HUDEP-2 (cell line): ENCODE measurements at regions not wholly inside any gene's neighbourhood (a gene's known extent, or its start where the extent isn't known, plus 50 kb on each side); places are given as distances from the start of the nearest gene placed in this dataset.

ENCODE experiments used
- DNase-seq, 76 experiments: peaks; one replicate each; lab custom pipeline; 2025; ENCODE audit not compliant: unreplicated experiment in 76 of 76; lab: John Stamatoyannopoulos, UW

DNA sequence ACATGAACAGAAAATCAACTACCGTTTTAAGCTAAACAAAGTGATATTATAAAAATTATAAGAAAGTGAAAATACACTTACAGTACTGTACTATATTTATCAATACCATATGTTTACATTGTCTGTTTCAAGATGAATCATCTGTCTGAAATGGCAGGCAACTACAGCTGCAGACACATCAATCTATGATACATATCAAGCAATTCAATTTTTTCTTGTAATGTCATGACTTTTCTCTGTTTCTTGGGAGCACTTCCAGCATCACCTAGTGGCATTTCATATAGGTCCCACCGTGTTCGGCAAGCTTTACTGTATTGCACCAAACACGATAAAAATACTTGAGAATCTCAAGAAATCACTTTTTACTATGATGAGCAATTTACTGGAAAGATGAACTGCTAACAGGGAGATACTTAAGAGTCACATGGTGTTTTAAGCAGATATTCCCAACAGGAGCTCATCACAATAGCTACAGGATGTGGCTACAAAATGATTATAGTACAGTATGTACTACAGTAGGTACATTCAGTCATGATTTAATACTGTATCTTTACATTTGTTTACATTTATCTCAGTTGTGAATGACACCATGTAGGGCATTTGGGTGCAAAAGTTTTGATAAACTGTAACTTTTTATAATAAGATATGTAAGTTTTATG lies 207.4 kb downstream of the ADAM29 start:
- no peak for DNase-seq

GRCh38 chr4:175127314-175127713 lies 209.2 kb downstream of the ADAM29 start:
- DNase-seq = no peak

DNA sequence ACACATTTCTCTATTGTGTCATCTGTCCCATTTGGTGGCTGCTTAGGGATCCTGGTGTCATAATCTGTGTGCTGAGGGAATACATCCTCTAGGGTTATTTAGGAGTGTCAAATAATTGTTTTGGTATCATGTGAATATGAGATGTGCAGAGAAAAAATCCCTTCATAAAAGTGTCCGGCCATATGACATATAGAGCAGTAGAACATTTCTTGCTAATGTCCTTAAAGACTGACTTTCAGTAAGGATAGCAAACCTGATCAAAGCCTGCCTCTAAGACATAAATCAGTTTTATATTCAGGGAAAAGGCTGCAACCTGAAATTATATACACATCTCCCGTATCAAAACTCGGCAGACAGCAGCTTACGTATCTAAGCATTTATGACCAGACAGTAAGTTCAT lies 211.6 kb downstream of the ADAM29 start:
- DNase-seq = no peak

DNA sequence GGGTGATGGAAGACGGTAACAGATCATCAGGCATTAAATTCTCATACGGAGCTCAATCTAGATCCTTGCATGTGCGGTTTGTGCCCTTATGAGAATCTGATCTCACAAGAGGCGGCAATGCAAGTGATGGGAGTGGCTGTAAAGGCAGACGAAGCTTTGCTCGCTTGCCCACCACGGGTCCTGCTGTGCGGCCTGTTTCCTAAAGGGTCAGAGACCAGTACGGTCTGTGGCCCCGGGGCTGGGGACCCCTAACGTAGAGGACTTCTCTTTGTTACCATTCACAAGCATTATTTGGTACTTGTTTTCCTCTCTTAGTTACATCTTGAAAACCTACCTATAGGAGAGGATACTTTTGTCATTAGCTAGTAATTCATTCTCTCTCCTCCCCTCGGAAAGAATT lies 221.0 kb downstream of the ADAM29 start:
- no peak for DNase-seq

GRCh38 chr4:175143116-175143515 lies 225.0 kb downstream of the ADAM29 start:
- DNase-seq = no peak

GRCh38 chr4:175146799-175147198 lies 228.6 kb downstream of the ADAM29 start:
- no peak for DNase-seq

DNA sequence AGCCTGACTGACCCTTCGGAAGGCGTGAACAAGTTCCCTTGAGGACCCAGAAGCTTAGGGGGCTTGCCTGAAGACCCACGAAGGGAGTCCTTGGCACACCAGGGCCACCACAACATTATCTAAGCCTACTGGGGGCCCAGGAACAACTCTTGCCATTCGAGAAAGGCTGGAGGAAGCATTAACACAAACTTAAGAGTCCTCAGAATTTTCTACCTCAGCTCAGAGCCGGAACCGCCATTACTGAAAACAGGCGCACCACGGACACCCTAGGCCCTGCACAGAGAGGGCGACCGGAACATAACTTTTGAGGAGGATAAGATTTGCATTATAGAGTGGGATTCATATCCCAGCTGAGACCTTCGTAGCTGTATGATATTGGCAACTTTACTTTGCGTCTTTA lies 229.1 kb downstream of the ADAM29 start:
- DNase-seq = no peak

GRCh38 chr4:175166020-175166419 lies 247.9 kb downstream of the ADAM29 start:
- DNase-seq = no peak

DNA sequence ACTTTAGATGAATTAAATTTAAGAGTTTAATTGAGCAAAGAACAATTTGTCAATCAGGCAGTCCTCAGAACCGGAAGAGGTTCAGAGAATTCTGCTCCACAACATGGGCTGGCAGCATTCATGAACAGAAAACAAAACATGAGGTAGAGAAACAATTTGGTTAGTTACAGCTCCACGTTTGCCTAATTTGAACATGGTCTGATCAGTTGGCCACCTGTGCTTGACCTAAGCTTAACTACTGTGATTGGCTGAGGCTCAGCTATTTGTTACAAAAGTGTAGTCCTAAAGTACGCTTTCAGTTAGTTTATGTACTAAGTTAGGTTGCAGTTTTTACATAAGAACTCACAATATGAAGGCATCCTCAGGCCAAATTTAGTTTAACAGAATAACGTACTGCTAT lies 258.6 kb downstream of the ADAM29 start:
- no peak for DNase-seq

GRCh38 chr4:175190654-175191053 lies 272.5 kb downstream of the ADAM29 start:
- DNase-seq = no peak

DNA sequence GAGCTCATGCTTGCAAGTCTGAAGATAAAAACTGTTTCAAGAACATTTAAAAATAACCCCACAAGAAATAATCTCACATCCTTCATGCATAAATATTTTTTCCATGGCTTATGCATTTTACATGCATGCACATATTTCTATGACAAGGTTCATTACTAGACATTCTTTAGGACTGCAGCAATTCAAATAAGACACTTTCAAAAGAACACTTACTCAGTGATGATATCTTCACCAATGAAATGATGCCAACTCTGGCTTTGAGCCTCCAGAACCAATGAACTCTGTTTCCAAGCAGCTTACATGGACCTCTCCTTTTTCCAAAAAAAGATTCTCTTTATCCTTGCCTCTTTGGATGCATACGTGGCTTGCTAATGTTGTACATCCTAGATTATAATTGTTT lies 279.9 kb downstream of the ADAM29 start:
- DNase-seq = no peak

GRCh38 chr4:175215208-175215607 lies 297.1 kb downstream of the ADAM29 start:
- DNase-seq = no peak

DNA sequence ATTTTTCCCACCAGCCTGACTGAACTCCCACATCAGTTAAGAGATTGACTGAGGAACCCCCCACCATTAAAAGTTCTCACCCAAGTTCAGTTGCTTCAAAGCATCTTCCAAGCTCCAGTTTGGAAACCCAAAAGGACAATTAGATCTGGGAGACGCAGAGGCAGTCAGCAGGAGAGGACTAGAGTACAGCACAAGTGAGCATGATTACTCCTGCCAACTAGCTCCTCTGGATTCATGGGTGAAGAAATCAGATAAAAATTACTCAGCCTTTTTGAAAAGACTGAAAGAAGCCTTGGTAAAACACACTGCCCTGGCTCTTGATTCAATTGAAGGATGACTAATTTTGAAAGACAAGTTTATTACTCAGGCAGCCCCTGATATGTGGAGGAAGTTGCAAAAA lies 297.5 kb downstream of the ADAM29 start:
- no peak for DNase-seq

DNA sequence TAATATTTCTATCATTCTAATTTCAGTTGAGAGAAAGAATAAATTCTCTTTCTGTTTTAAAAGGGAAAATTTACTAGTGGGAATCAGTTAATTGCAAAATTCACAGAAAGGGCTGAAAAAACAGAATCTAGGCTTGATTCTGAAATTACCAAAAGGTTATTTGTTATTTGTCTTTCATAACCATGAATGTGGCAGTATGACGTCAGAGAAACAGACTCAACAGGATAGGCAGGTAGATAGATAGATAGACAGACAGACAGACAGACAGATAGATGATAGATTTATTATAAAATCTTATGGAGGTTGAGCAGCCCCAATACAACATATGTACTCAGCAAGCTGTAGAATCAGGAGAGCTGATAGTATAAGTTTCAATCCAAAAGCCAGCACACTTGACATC lies 311.0 kb downstream of the ADAM29 start:
- no peak for DNase-seq

GRCh38 chr4:175234162-175234561 lies 316.0 kb downstream of the ADAM29 start:
- no peak for DNase-seq

GRCh38 chr4:175238827-175239517 lies 320.8 kb downstream of the ADAM29 start:
- no peak for DNase-seq

DNA sequence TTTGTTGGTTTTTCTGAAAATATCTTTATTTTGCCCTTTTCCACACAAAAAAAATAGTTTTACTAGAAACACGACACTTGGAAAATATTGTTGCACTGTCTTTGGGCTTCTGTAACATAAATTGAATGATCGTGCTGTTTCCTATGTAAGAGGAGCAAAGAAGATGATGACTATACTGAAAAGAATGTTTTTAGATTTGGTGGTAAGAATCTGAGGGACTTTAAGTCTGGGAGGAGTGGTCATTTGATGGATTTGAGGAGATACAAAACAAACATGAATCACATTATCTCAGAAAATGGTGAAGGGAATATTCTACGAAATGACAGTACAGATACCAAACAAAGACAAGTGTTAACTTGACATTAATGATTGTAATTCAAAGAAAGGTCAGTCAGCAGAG lies 328.8 kb downstream of the ADAM29 start:
- no peak for DNase-seq

GRCh38 chr4:175252642-175253041 lies 334.5 kb downstream of the ADAM29 start:
- DNase-seq = no peak

DNA sequence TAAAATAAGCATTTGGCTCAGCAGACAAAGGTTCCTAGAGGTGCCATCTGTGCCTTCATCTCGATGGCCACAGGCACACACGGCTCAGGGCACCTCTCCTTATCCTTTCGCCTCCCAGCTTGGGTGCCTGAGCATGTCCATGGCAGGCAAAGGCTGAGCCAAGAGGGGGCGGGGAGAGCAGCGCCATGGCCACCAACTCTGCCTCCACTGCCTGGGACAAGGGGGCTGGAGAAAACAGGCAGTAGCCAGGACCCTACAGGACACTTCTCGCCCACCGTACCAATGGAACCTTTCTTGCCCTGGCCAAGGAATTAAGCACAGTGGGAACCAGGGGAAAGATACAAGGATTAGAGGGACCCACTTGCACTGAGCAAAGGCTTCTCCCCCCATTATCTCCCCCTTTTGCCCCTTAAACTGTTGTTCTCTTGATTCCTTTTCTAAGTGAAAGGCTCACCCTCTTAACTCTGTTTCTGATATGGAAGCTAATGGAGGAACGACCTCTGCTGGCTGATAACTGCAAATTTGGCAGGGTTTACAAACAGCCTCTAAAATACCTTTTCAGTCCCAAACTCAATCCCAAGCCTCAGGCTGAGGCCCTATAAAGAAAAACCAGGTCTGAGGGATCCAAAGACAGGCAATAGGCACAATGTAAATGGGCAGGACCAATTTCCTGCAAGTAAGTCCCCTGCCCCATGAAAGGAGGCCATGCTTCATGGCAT lies 335.2 kb downstream of the ADAM29 start:
- peak in 3 of 76 experiments; percentile 6 to 11 (median 7) for DNase-seq

- no peak for DNase-seq
These were observed 345.4 kb downstream of the ADAM29 start for GRCh38 chr4:175263537-175263936.

- no peak for DNase-seq
These were observed 353.0 kb downstream of the ADAM29 start for GRCh38 chr4:175271010-175271630.
